HCT116 (cell line): ENCODE measurements at regions not wholly inside any gene's neighbourhood (a gene's known extent, or its start where the extent isn't known, plus 50 kb on each side); places are given as distances from the start of the nearest gene placed in this dataset.

Experiments
- ATAC-seq: fragments of 200-7000 bp; cut with Tn5 transposase; 2 replicates; pipeline ENCODE4 v1.9.1; 2020; ENCODE audit warnings: mild to moderate bottlenecking, moderate library complexity
- BruUV-seq: library from RNA; stranded (reverse); fragments of 400-500 nt; replicated peaks from 2 replicates; lab custom pipeline; 2021; lab: Mats Ljungman, UMichigan
- CTCF ChIA-PET: fragments of 300-600 bp; sonication (Branson Sonifier 250); formaldehyde crosslinking; loops from one replicate; lab custom pipeline; 2021; ENCODE audit warnings: antibody characterized with exemption; lab: Charles Lee
- POLR2A ChIA-PET: fragments of 300-600, 350-600 bp; sonication (Branson Sonifier 250); formaldehyde crosslinking; loops from one replicate; lab custom pipeline; 2021; ENCODE audit warnings: antibody characterized with exemption; lab: Charles Lee
- RAD21 ChIA-PET, 2 experiments: fragments of 300-600 bp; sonication (Branson Sonifier 250); formaldehyde crosslinking; loops; one replicate each; lab custom pipeline; 2023; ENCODE audit warnings: low total read pairs in 2 of 2; ENCODE audit not compliant: uncharacterized antibody in 2 of 2, unreplicated experiment in 2 of 2, low non-redundant PET in 1 of 2; lab: Charles Lee
- DNase-seq: peaks from one replicate; pipeline ENCODE4 v3.0.0-alpha.2; 2010; ENCODE audit warnings: low read depth, low spot score
- H2AFZ ChIP-seq: fragments of 200-600 bp; shearing (Covaris generic), sonication (generic); 2 replicates; pipeline ENCODE4 v1.6.1; 2017; ENCODE audit warnings: low read depth, mixed run types, mixed read lengths, antibody characterized with exemption, low read length; ENCODE audit not compliant: poor library complexity, severe bottlenecking
- H3K27ac ChIP-seq: 2 replicates; pipeline ENCODE4 v1.5.1; 2012; ENCODE audit warnings: low read depth, low read length
- H3K27me3 ChIP-seq: fragments of 200-600 bp; sonication (generic); 2 replicates; pipeline ENCODE4 v1.6.1; 2016; ENCODE audit warnings: mixed run types, low read length, mixed read lengths; ENCODE audit not compliant: insufficient read depth
- H3K36me3 ChIP-seq, 2 experiments: fragments of 200-500 bp in 1 of 2; fragments of 200-600 bp in 1 of 2; sonication (Bioruptor generic) in 1 of 2; sonication (generic) in 1 of 2; 2 replicates each; pipeline versions ENCODE4 v1.5.1 to v1.6.1; 2014 to 2016; ENCODE audit warnings: low read length in 2 of 2, inconsistent platforms in 1 of 2, mixed read lengths in 1 of 2, mixed run types in 1 of 2; ENCODE audit not compliant: insufficient read depth in 2 of 2, control insufficient read depth in 1 of 2
- H3K4me1 ChIP-seq, 2 experiments: fragments of 200-600 bp in 1 of 2; sonication (generic) in 1 of 2; 2 replicates each; pipeline versions ENCODE4 v1.5.1 to v1.6.1; 2012 to 2017; ENCODE audit warnings: low read length in 2 of 2, inconsistent platforms in 1 of 2, mild to moderate bottlenecking in 1 of 2, mixed read lengths in 1 of 2, mixed run types in 1 of 2, moderate library complexity in 1 of 2; ENCODE audit not compliant: insufficient read depth in 2 of 2, control insufficient read depth in 1 of 2
- H3K4me2 ChIP-seq: fragments of 200-600 bp; sonication (generic); 2 replicates; pipeline ENCODE4 v1.6.1; 2017; ENCODE audit warnings: mixed run types, low read length, mixed read lengths
- H3K4me3 ChIP-seq, 2 experiments: fragments of 200-600 bp in 1 of 2; sonication (generic) in 1 of 2; replicated peaks in 1 of 2; 2 replicates each; pipeline ENCODE4 v1.5.1; 2011 to 2016; ENCODE audit warnings: low read length in 2 of 2, control low read depth in 1 of 2, low read depth in 1 of 2, mild to moderate bottlenecking in 1 of 2, mixed read lengths in 1 of 2, mixed run types in 1 of 2
- H3K79me2 ChIP-seq: fragments of 200-600 bp; sonication (generic); 2 replicates; pipeline ENCODE4 v1.6.1; 2017; ENCODE audit warnings: mild to moderate bottlenecking, mixed run types, low read length, moderate library complexity, mixed read lengths; ENCODE audit not compliant: insufficient read depth
- H3K9ac ChIP-seq: fragments of 200-600 bp; sonication (generic); 2 replicates; pipeline ENCODE4 v1.6.1; 2016; ENCODE audit warnings: low read length, mixed read lengths
- H3K9me2 ChIP-seq: fragments of 200-600 bp; sonication (generic), shearing (Covaris generic); 2 replicates; pipeline ENCODE4 v1.6.1; 2017; ENCODE audit warnings: mixed run types, mild to moderate bottlenecking, moderate library complexity; ENCODE audit not compliant: insufficient read depth
- H3K9me3 ChIP-seq, 2 experiments: fragments of 200-500 bp in 1 of 2; fragments of 200-600 bp in 1 of 2; sonication (Bioruptor generic) in 1 of 2; sonication (generic) in 1 of 2; 2 replicates each; pipeline ENCODE4 v1.6.1; 2014 to 2017; ENCODE audit warnings: low read length in 2 of 2, mixed read lengths in 2 of 2, inconsistent platforms in 1 of 2, low read depth in 1 of 2, mild to moderate bottlenecking in 1 of 2, mixed run types in 1 of 2, moderate library complexity in 1 of 2; ENCODE audit not compliant: control insufficient read depth in 1 of 2, insufficient read depth in 1 of 2
- H4K20me1 ChIP-seq: fragments of 200-600 bp; sonication (generic), shearing (Covaris generic); 2 replicates; pipeline ENCODE4 v1.6.1; 2017; ENCODE audit warnings: mixed run types, mild to moderate bottlenecking, moderate library complexity; ENCODE audit not compliant: insufficient read depth
- EGR1 ChIP-seq: IDR thresholded peaks from 2 replicates; pipeline ENCODE4 v1.6.1; 2012; ENCODE audit warnings: low read depth
- ELF1 ChIP-seq: IDR thresholded peaks from 2 replicates; pipeline ENCODE4 v1.6.1; 2012; ENCODE audit warnings: low read depth, borderline replicate concordance
- JUND ChIP-seq: IDR thresholded peaks from 2 replicates; pipeline ENCODE4 v1.6.1; 2012
- POLR2AphosphoS5 ChIP-seq: IDR thresholded peaks from 2 replicates; pipeline ENCODE4 v1.6.1; 2011; ENCODE audit warnings: mild to moderate bottlenecking, low read depth, low read length, moderate library complexity
- REST ChIP-seq: IDR thresholded peaks from 2 replicates; pipeline ENCODE4 v1.6.1; 2012; ENCODE audit warnings: low read depth
- SIN3A ChIP-seq: IDR thresholded peaks from 2 replicates; pipeline ENCODE4 v1.6.1; 2012; ENCODE audit warnings: low read depth
- SP1 ChIP-seq: IDR thresholded peaks from 2 replicates; pipeline ENCODE4 v1.6.1; 2012; ENCODE audit warnings: low read depth
- ZBTB33 ChIP-seq: IDR thresholded peaks from 2 replicates; pipeline ENCODE4 v1.6.1; 2011; ENCODE audit warnings: mild to moderate bottlenecking, low read length, moderate library complexity; ENCODE audit not compliant: insufficient replicate concordance; ENCODE audit errors: extremely low read depth
- intact Hi-C: fragments of 100-400 bp; cut with micrococcal nuclease; formaldehyde crosslinking; loops from 2 replicates; pipeline ENCODE4 v1.10.0; 2022

GRCh38 chr7:36100634-36101033, 52.4 kb upstream of the EEPD1 start:
- H2AFZ ChIP-seq: no peak overlapping the region
- DNase-seq (no peak), ATAC-seq (no peak)
- H3K4me1 ChIP-seq: peaks cover 0 to 5% of the 10 kb centered on the region in 2 experiments; a peak in 2 of 4 replicates
- ChIA-PET CTCF (no interaction called here), RAD21 (no interaction called here), POLR2A (no interaction called here)
- no peaks in the 10 kb centered on the region for H3K36me3 ChIP-seq
- no peaks in the 10 kb centered on the region for H3K27me3 ChIP-seq
- intact Hi-C loops: no loop called here
- no peaks in the 10 kb centered on the region for H3K9me3 ChIP-seq
- H3K79me2 ChIP-seq: no peaks in the 10 kb centered on the region
- BruUV-seq: no TSS peak
- no peak overlapping the region for H3K27ac ChIP-seq
- H3K9me2 ChIP-seq: no peaks in the 10 kb centered on the region
- TF ChIP-seq ELF1 (no peak), JUND (no peak), POLR2AphosphoS5 (no peak), SP1 (no peak), EGR1 (no peak), REST (no peak), ZBTB33 (no peak), SIN3A (no peak)
- no peaks in the 10 kb centered on the region for H4K20me1 ChIP-seq
- no peak overlapping the region for H3K4me2 ChIP-seq
- H3K9ac ChIP-seq: no peak overlapping the region
- H3K4me3 ChIP-seq: no peak overlapping the region
